Activated naive CD8-positive, alpha-beta T cell treated with anti-CD3 and anti-CD28 coated beads for 36 hours (primary cell): ENCODE measurements at regions not wholly inside any gene's neighbourhood (a gene's known extent, or its start where the extent isn't known, plus 50 kb on each side); places are given as distances from the start of the nearest gene placed in this dataset.

Experiments used
- DNase-seq: peaks from one replicate; pipeline ENCODE4 v3.0.0; 2021
- H3K27ac Mint-ChIP-seq: one replicate; pipeline ENCODE4 v1.8.0; 2022; ENCODE audit warnings: mild to moderate bottlenecking, moderate library complexity, mixed read lengths
- H3K27me3 Mint-ChIP-seq: one replicate; pipeline ENCODE4 v1.8.0; 2022; ENCODE audit warnings: mild to moderate bottlenecking, mixed read lengths
- H3K36me3 Mint-ChIP-seq: one replicate; pipeline ENCODE4 v1.8.0; 2021; ENCODE audit warnings: mild to moderate bottlenecking, mixed read lengths
- H3K4me1 Mint-ChIP-seq: one replicate; pipeline ENCODE4 v1.8.0; 2021; ENCODE audit warnings: mixed read lengths
- H3K4me3 Mint-ChIP-seq: one replicate; pipeline ENCODE4 v1.8.0; 2022; ENCODE audit warnings: mild to moderate bottlenecking, moderate library complexity, mixed read lengths
- H3K9me3 Mint-ChIP-seq: one replicate; pipeline ENCODE4 v1.8.0; 2022; ENCODE audit warnings: mixed read lengths

GRCh38 chr16:64240586-64240985 lies 881.3 kb downstream of the CDH11 start:
- Mint-ChIP-seq H3K9me3 (peaks cover 9% of the 10 kb centered on the region), H3K27me3 (no peaks in the 10 kb centered on the region), H3K4me1 (no peaks in the 10 kb centered on the region), H3K4me3 (no peak overlapping the region), H3K36me3 (no peaks in the 10 kb centered on the region), H3K27ac (no peak overlapping the region)
- no peak for DNase-seq

GRCh38 chr16:64238571-64238970 lies 883.3 kb downstream of the CDH11 start:
- Mint-ChIP-seq H3K36me3 (no peaks in the 10 kb centered on the region), H3K9me3 (peaks cover 7% of the 10 kb centered on the region), H3K27ac (no peak overlapping the region), H3K4me3 (no peak overlapping the region), H3K27me3 (no peaks in the 10 kb centered on the region), H3K4me1 (no peaks in the 10 kb centered on the region)
- DNase-seq = no peak

DNA sequence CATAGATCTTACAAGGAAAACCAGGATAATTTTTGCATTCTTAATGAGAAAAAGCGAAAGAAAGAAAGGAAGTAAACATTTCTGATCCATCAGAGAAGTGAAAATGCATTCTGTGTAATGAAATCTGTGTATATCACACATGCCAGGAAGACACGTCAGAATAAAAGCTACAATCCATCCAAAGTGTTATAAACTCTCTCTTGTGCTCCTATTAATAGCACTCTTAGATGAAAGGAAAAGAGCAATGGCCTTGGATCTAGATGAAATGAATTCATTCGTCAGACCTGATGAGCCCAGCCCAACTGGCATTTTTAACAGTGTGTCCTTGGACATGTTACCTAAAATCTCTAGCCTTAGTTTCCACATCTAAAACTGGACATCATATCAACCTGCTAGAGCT lies 885.5 kb downstream of the CDH11 start:
- Mint-ChIP-seq H3K4me1 (no peaks in the 10 kb centered on the region), H3K4me3 (no peak overlapping the region)

DNA sequence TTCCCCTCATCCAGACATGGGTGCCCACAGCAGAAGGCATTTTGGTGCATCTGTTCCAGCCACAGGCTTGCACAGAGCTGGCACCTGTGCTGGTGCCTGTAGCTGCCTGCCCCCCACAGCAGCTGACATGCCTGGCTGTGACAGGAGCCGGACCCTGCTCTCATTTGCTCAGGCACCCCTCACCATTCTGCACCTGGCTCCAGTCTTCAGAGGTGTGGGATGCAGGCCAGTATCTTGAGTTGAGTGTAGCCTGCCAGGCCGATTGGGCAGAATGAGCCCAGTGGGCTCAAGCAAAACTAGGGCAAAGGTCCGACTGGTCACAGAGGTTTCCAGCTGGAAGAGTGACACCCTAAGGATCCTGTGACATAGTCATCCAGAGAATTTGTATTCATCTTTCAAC lies 887.7 kb downstream of the CDH11 start:
- H3K4me3 Mint-ChIP-seq = no peak overlapping the region
- H3K27me3 Mint-ChIP-seq = no peaks in the 10 kb centered on the region
- peaks cover 11% of the 10 kb centered on the region for H3K9me3 Mint-ChIP-seq
- DNase-seq = no peak
- H3K36me3 Mint-ChIP-seq = no peaks in the 10 kb centered on the region
- no peaks in the 10 kb centered on the region for H3K4me1 Mint-ChIP-seq
- H3K27ac Mint-ChIP-seq = no peak overlapping the region

More for the DNA sequence above, 885.5 kb downstream of the CDH11 start:
- no peak overlapping the region for H3K27ac Mint-ChIP-seq
- H3K36me3 Mint-ChIP-seq = no peaks in the 10 kb centered on the region
- no peak for DNase-seq
- no peaks in the 10 kb centered on the region for H3K27me3 Mint-ChIP-seq
- peaks cover 7% of the 10 kb centered on the region for H3K9me3 Mint-ChIP-seq

DNA sequence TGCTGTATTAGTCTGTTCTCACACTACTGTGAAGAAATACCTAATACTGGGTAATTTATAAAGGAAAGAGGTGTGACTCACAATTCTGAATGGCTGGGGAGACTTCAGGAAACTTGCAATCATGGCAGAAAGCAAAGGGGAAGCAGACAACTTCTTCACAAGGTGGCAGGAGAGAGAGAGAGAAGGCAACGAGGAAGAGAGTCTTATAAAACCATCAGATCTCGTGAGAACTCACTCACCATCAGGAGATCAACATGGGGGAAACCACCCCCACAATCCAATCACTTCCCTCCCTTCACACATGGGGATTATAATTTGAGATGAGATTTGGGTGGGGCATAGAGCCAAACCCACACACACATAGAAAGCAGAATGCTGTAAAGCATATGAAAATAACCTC lies 896.2 kb downstream of the CDH11 start:
- no peak overlapping the region for H3K4me3 Mint-ChIP-seq
- H3K27me3 Mint-ChIP-seq = no peaks in the 10 kb centered on the region
- DNase-seq = no peak
- H3K9me3 Mint-ChIP-seq = peaks cover 15% of the 10 kb centered on the region
- no peaks in the 10 kb centered on the region for H3K36me3 Mint-ChIP-seq
- H3K27ac Mint-ChIP-seq = no peak overlapping the region
- no peaks in the 10 kb centered on the region for H3K4me1 Mint-ChIP-seq

- Mint-ChIP-seq H3K27ac (no peak overlapping the region), H3K9me3 (peaks cover 12% of the 10 kb centered on the region), H3K4me1 (no peaks in the 10 kb centered on the region), H3K27me3 (no peaks in the 10 kb centered on the region), H3K4me3 (no peak overlapping the region), H3K36me3 (no peaks in the 10 kb centered on the region)
- DNase-seq = no peak
Measured at GRCh38 chr16:64225036-64225435, 896.8 kb downstream of the CDH11 start.

- no peak overlapping the region for H3K27ac Mint-ChIP-seq
- DNase-seq = no peak
- no peak overlapping the region for H3K4me3 Mint-ChIP-seq
- H3K27me3 Mint-ChIP-seq = no peaks in the 10 kb centered on the region
- no peaks in the 10 kb centered on the region for H3K36me3 Mint-ChIP-seq
- peaks cover 2% of the 10 kb centered on the region for H3K9me3 Mint-ChIP-seq
- H3K4me1 Mint-ChIP-seq = no peaks in the 10 kb centered on the region
Measured at GRCh38 chr16:64217789-64218535, 903.9 kb downstream of the CDH11 start.

GRCh38 chr16:64215730-64216129 lies 906.1 kb downstream of the CDH11 start:
- no peaks in the 10 kb centered on the region for H3K27me3 Mint-ChIP-seq
- DNase-seq = no peak
- no peaks in the 10 kb centered on the region for H3K4me1 Mint-ChIP-seq
- no peak overlapping the region for H3K4me3 Mint-ChIP-seq
- H3K9me3 Mint-ChIP-seq = peaks cover 4% of the 10 kb centered on the region
- no peak overlapping the region for H3K27ac Mint-ChIP-seq
- no peaks in the 10 kb centered on the region for H3K36me3 Mint-ChIP-seq

GRCh38 chr16:64211331-64211730 lies 910.5 kb downstream of the CDH11 start:
- Mint-ChIP-seq H3K27ac (no peak overlapping the region), H3K4me3 (no peak overlapping the region), H3K9me3 (peaks cover 9% of the 10 kb centered on the region), H3K4me1 (no peaks in the 10 kb centered on the region), H3K27me3 (no peaks in the 10 kb centered on the region), H3K36me3 (no peaks in the 10 kb centered on the region)
- DNase-seq = no peak

DNA sequence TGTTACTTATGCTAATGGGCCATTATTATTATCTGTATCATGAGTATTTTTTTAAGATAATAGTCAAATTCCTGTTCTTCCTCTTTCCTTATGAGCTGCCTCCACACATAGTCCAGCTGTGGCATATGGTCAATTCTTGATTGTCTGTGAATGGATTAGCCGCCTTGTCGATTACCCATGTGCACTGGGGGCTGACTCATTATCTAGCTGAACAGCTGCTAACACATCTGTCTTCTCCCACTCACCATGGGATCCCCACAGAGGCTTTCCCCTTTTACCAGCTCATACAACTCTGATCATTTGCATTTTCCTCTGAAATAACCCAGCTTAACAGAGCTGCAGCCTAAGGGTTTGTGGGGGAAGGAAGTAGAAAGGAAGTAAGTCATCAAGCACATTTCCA lies 915.0 kb downstream of the CDH11 start:
- Mint-ChIP-seq H3K36me3 (no peaks in the 10 kb centered on the region), H3K4me1 (no peaks in the 10 kb centered on the region), H3K27ac (no peak overlapping the region), H3K9me3 (peaks cover 13% of the 10 kb centered on the region), H3K4me3 (no peak overlapping the region), H3K27me3 (no peaks in the 10 kb centered on the region)
- DNase-seq = no peak

- peaks cover 4% of the 10 kb centered on the region for H3K9me3 Mint-ChIP-seq
- H3K27me3 Mint-ChIP-seq = no peaks in the 10 kb centered on the region
- no peak for DNase-seq
- no peak overlapping the region for H3K4me3 Mint-ChIP-seq
- no peaks in the 10 kb centered on the region for H3K36me3 Mint-ChIP-seq
- H3K27ac Mint-ChIP-seq = no peak overlapping the region
- H3K4me1 Mint-ChIP-seq = no peaks in the 10 kb centered on the region
Measured at GRCh38 chr16:64203126-64203525, 918.7 kb downstream of the CDH11 start.

- Mint-ChIP-seq H3K4me1 (no peaks in the 10 kb centered on the region), H3K4me3 (no peak overlapping the region), H3K27me3 (no peaks in the 10 kb centered on the region), H3K27ac (no peak overlapping the region), H3K9me3 (peaks cover 4% of the 10 kb centered on the region), H3K36me3 (no peaks in the 10 kb centered on the region)
- no peak for DNase-seq
Measured at GRCh38 chr16:64202571-64202970, 919.3 kb downstream of the CDH11 start.

GRCh38 chr16:64196444-64196843 lies 925.4 kb downstream of the CDH11 start:
- Mint-ChIP-seq H3K4me1 (no peaks in the 10 kb centered on the region), H3K27ac (no peak overlapping the region), H3K36me3 (no peaks in the 10 kb centered on the region), H3K9me3 (peaks cover 9% of the 10 kb centered on the region), H3K27me3 (no peaks in the 10 kb centered on the region), H3K4me3 (no peak overlapping the region)
- no peak for DNase-seq

GRCh38 chr16:64185954-64186353 lies 935.9 kb downstream of the CDH11 start:
- H3K4me1 Mint-ChIP-seq = no peaks in the 10 kb centered on the region
- no peaks in the 10 kb centered on the region for H3K27me3 Mint-ChIP-seq
- no peaks in the 10 kb centered on the region for H3K36me3 Mint-ChIP-seq
- H3K4me3 Mint-ChIP-seq = no peak overlapping the region
- no peak overlapping the region for H3K27ac Mint-ChIP-seq
- peaks cover 6% of the 10 kb centered on the region for H3K9me3 Mint-ChIP-seq
- DNase-seq = no peak

DNA sequence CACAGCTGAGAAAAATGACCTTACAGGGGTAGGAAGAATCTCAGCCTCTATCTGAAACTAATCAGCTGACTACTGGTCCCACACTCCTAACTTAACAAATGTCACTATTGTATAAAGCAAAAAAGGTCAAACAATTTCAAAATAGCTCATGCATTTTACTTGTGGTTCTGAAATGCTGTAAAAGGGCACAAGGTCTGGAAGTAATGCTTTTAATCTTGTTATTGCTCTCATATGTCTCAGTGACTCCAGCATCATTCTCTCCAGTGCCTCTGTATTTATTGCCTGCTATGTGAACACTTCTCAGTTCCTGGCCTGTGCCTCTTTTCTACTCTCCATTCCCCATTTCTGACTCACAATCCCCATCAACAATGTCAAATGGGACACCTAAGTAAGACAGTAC lies 937.7 kb downstream of the CDH11 start:
- peaks cover 13% of the 10 kb centered on the region for H3K9me3 Mint-ChIP-seq
- H3K36me3 Mint-ChIP-seq = no peaks in the 10 kb centered on the region
- H3K4me1 Mint-ChIP-seq = no peaks in the 10 kb centered on the region
- DNase-seq = no peak
- no peak overlapping the region for H3K27ac Mint-ChIP-seq
- H3K4me3 Mint-ChIP-seq = no peak overlapping the region
- no peaks in the 10 kb centered on the region for H3K27me3 Mint-ChIP-seq

- H3K9me3 Mint-ChIP-seq = peaks cover 14% of the 10 kb centered on the region
Measured at GRCh38 chr16:64182985-64183384, 938.9 kb downstream of the CDH11 start.

More at GRCh38 chr16:64182985-64183384, 938.9 kb downstream of the CDH11 start:
- H3K4me1 Mint-ChIP-seq = no peaks in the 10 kb centered on the region
- no peak overlapping the region for H3K27ac Mint-ChIP-seq
- no peak overlapping the region for H3K4me3 Mint-ChIP-seq
- no peaks in the 10 kb centered on the region for H3K27me3 Mint-ChIP-seq
- H3K36me3 Mint-ChIP-seq = no peaks in the 10 kb centered on the region
- no peak for DNase-seq
